NCI-H446 treated with DMSO at 0.1 percent for 48 hours (cell line): ENCODE measurements at regions not wholly inside any gene's neighbourhood (a gene's known extent, or its start where the extent isn't known, plus 50 kb on each side); places are given as distances from the start of the nearest gene placed in this dataset.

Experiments used
- DNase-seq: peaks from one replicate; lab custom pipeline; 2025; lab: John Stamatoyannopoulos, UW

GRCh38 chr15:95874637-95875036 is 455.9 kb upstream of the NR2F2 start:
- DNase-seq = no peak

GRCh38 chr15:95875121-95875643 is 455.3 kb upstream of the NR2F2 start:
- DNase-seq = no peak

- no peak for DNase-seq
Measured at GRCh38 chr15:95880031-95880570, 450.4 kb upstream of the NR2F2 start.

DNA sequence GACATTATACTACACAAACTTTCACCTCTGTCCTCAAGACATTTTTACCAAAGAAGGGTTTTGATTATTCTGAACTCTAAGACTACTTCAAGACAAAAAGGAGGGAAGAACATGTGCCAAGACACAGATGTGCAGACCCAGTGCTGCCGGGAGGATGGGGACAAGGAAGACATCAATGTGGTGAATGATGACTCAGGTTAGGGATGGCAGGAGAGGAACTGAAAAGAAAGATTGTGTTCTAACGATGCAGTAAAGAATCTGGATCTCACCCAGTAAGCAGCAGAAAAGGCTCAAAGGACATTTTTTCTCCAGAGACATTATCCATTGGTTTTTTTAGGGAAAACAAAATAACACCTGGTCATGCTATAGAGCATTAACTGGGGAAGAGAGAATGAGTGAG is 449.9 kb upstream of the NR2F2 start:
- DNase-seq = no peak

DNA sequence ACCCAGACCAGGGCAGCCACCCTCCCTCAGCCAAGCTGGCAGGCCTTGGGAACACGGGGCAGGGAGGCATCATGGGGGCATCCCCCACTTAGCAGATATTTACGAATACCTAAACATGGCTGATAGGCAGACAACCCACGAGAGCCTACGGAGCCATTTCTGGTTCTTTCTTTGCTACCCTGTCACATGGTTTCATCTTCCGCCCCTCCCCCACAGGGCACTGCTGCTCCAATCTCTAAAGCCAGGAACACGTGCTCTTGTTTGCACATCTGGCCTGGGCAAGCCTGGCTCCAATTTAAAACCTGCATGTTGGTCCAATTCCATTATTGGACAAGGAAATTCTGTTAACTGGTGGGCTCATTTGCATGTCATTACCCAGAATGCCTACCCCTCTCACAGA is 447.4 kb upstream of the NR2F2 start:
- DNase-seq = no peak

DNA sequence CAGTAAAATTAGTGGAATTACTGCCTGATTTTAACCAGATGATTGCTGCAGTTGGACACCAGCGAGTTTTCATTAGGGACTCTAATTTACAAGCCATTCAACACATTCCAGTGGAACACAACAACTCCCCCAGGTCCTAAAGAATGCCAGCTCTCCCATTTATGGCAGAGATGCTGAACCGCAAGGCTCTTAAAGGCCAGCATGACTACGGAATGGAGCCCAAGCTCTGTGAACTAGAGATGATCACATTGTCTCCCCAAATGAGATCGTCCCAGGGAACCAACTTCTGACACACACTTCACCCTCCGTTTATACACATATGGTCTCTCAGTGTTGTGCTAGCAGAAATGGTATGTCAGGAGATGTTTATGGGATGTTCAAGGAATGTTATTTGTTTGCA is 446.2 kb upstream of the NR2F2 start:
- no peak for DNase-seq

GRCh38 chr15:95887666-95888390 is 442.7 kb upstream of the NR2F2 start:
- DNase-seq = no peak

DNA sequence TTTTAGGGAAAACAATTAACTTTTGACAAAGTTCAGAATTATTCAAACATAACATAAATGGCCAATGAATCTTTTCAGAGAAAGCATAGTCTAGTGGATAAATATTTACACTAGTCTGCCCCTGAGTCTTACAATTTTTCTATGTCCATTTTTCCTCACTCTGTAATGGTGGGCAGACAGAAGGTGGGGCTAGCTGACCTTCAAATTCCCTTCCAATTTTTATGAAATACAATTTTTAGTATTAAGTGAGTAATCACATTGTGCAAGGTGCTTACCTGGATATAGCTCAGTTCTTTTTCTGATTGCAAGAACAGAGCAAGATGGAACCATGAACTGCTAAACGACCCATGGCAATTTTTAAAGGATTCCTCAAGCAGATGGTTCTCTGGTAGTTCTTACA is 441.7 kb upstream of the NR2F2 start:
- no peak for DNase-seq

GRCh38 chr15:95894407-95894956 is 436.0 kb upstream of the NR2F2 start:
- DNase-seq = no peak

GRCh38 chr15:95895508-95895907 is 435.0 kb upstream of the NR2F2 start:
- DNase-seq = no peak

DNA sequence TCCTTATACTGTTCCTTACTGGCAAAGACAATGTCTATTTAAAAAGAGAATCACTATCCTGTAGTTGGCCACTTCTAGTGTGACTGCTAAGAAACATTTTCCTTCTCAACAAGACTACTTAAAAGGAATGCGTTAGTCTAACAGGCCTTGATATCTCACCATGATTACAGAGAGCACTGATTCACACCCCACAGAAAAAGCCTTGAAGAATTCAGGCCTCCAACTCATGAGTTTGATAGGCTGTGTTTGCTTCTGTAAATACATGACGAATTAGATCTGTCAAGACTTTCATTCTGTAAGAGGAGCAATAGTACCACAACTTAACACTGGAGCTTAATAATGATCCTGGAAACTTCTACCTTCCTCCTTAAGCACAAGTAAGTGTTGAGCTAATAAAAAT is 432.8 kb upstream of the NR2F2 start:
- no peak for DNase-seq

GRCh38 chr15:95898761-95899160 is 431.7 kb upstream of the NR2F2 start:
- DNase-seq = no peak

DNA sequence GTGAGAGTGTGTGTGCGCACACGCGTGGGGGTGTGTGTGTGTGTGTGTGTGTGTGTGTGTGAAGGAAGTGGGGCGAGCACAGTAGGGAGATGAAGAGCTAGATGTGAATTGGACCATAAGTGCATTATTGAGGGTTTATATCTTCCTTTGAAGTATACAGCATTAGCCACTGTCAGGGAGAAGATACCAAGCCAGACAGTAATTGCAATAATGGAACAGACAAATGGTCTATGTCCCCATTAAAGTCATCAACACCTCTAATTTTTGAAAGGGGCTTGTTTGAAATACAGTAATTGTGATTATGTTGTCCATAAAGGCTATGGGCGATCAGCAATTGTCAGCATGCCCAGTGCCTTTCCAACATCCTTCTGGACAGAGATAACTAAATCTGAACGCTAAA is 429.2 kb upstream of the NR2F2 start:
- no peak for DNase-seq

DNA sequence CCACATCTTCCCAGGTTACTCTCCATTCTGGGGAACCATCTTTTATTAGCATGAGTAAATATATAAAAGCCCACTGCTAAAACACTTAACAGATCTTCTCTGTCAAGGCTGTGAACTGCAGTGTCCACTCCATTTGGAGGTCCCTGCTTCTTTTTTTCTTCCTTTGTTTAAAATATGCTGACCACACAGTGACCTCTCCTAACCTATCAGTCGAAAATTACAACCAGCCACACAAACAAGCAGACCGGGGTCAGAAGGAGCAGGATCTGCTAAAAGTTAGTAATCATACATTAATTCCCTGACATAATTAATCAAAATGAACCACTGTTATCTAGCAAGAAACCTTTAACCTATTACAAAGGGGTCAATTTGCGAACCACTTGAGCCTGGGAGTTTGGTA is 427.9 kb upstream of the NR2F2 start:
- no peak for DNase-seq

DNA sequence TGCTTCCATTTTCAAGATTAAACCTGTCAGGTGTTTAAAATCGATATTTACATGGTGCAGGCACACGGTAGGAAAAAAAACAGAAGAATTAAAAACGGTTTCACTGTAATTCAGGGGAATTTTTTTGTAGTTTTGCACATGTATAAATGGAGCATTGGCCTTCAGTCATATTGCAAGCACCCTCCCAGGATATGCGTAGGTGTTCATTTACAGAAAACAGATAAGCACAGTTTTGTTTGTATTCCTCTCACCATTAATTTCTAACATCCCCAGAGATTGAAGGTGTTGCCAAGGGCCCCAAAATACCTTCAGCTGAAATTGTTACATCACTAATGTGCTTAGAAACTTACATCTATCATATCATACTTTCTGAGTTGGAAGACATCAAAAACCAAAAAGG is 427.1 kb upstream of the NR2F2 start:
- DNase-seq = no peak

- no peak for DNase-seq
Measured at GRCh38 chr15:95910643-95911212, 419.8 kb upstream of the NR2F2 start.

- DNase-seq = no peak
Measured at GRCh38 chr15:95911570-95912279, 418.8 kb upstream of the NR2F2 start.

- DNase-seq = no peak
Measured at GRCh38 chr15:95912280-95912625, 418.2 kb upstream of the NR2F2 start.

DNA sequence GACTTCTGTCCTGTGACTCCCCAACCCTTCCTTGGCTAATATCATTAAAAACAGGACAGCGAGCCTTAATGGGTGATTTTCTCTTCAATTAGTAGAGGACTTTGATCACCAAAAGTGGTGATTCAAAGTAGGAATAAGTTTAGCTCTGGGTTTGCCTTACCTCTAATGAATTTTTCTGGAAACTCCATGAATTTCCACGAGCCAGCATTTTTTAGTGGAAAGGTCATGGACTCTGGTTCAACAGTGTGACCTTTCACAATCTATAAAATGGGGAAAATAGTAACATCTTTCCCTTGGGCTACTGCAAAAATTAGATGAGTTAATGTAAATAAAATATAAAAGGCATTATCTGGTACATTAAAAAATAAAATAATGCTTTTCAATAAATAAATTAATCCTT is 417.8 kb upstream of the NR2F2 start:
- DNase-seq = no peak

DNA sequence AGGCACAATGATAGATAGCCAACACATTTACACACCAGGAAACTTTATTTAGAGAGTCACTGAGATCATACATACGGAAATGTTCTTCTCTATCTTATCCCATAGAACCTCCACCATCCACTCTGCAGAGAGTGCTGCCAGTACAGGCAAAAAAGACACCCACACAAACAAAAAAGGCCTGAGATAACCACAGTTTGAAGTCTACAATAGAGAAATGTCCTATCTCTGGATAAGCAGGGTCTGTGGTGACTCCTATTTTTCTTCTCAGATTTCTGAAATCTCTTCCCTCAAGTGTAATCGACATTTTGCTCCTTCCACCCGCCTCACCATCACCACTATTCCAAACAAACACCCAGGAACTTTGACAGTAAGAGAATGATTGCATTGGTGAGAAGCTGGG is 413.9 kb upstream of the NR2F2 start:
- DNase-seq = no peak

DNA sequence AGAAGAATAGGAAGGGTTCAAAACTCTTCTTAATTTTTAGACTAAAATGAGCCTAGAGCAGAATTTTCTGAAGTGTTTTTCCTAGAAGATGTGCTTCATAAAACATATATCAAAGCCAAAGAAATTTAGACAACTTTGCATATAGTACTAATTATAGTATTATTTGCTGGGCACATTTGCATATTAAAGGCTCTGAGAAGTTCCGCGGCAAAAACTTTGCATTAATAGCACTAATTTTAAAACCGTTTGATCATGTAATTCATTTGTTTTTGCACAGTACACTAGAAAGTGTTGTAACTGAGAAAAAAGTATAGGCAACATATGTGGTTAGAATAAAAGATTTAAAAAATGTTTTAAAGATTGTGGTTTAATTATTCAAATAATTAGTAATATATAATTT is 412.0 kb upstream of the NR2F2 start:
- DNase-seq = no peak

DNA sequence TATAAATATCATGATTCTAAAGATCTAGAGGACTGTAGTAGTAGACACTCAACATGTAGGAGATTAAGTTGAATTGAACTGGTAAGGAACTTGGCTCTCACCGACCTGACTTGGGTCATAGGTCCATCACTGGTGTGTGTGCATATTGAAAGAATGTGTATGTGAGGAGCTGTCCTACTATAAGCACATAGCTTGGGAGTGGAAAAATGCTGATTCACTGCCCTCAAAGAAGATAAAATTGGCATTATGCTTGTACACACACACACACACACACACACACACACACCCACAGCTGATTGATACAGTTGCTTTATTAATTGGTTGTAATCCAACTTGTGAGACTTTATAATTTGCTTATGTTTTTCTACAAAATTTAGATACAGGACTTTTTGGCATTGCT is 411.0 kb upstream of the NR2F2 start:
- DNase-seq = no peak

- no peak for DNase-seq
Measured at GRCh38 chr15:95921404-95921803, 409.1 kb upstream of the NR2F2 start.
